Kidney (tissue), 13 donors: ENCODE measurements at regions not wholly inside any gene's neighbourhood (a gene's known extent, or its start where the extent isn't known, plus 50 kb on each side); places are given as distances from the start of the nearest gene placed in this dataset.

Experiments used
- DNase-seq, 5 donors: peaks; one replicate each; pipeline ENCODE4 v3.0.0-alpha.2; 2013 to 2020
- FAIRE-seq: peaks from 2 replicates; lab custom pipeline; 2012; peaks lifted over from hg19 to GRCh38; lab: Jason Lieb, UNC
- H3K27ac ChIP-seq, 2 donors: one replicate each; pipeline ENCODE4 v1.7.0; 2013; ENCODE audit warnings: low read depth in 2 of 2, low read length in 2 of 2, inconsistent platforms in 1 of 2
- H3K27me3 ChIP-seq: one replicate; pipeline ENCODE4 v1.7.1; 2013; ENCODE audit warnings: low read length, inconsistent platforms; ENCODE audit not compliant: control insufficient read depth, insufficient read depth
- H3K36me3 ChIP-seq, 3 donors: one replicate each; pipeline versions ENCODE4 v1.7.0 to v1.7.1; 2013; ENCODE audit warnings: low read length in 3 of 3, control low read depth in 1 of 3, inconsistent platforms in 1 of 3; ENCODE audit not compliant: insufficient read depth in 3 of 3, control insufficient read depth in 2 of 3
- H3K4me1 ChIP-seq, 3 donors: one replicate each; pipeline versions ENCODE4 v1.7.0 to v1.7.1; 2013; ENCODE audit warnings: low read length in 3 of 3, inconsistent platforms in 1 of 3, low read depth in 1 of 3; ENCODE audit not compliant: control insufficient read depth in 2 of 3, insufficient read depth in 2 of 3
- H3K4me3 ChIP-seq, 3 donors: one replicate each; pipeline versions ENCODE4 v1.7.0 to v1.8.1; 2013; ENCODE audit warnings: low read length in 3 of 3, control low read depth in 1 of 3, inconsistent platforms in 1 of 3
- H3K9ac ChIP-seq, 3 donors: one replicate each; pipeline versions ENCODE4 v1.7.0 to v1.7.1; 2013; ENCODE audit warnings: low read length in 3 of 3, control low read depth in 1 of 3, inconsistent platforms in 1 of 3
- H3K9me3 ChIP-seq, 3 donors: one replicate each; pipeline versions ENCODE4 v1.7.0 to v1.7.1; 2013; ENCODE audit warnings: low read length in 3 of 3, control low read depth in 1 of 3, inconsistent platforms in 1 of 3; ENCODE audit not compliant: control insufficient read depth in 2 of 3, insufficient read depth in 1 of 3
- intact Hi-C: fragments of 100-400 bp; cut with DNase I; formaldehyde crosslinking; loops from one replicate; pipeline ENCODE4 v1.11.1; 2022
- TF ChIP-seq, protein P1 (sequence below): IDR thresholded peaks from 3 replicates; pipeline ENCODE4 v1.5.1; 2012; ENCODE audit warnings: mild to moderate bottlenecking, moderate library complexity, borderline replicate concordance; ENCODE audit not compliant: insufficient read depth; ENCODE audit errors: extremely low read depth
- donor health status: control.
- donor health status: control.
- donor health status: control.
- donor health status: control.
- donor health status: control.
- donor health status: DM: yes; HTN: yes; CAD: no.
- donor health status: Normal renal cell carcinoma (clear cell type).

DNA sequence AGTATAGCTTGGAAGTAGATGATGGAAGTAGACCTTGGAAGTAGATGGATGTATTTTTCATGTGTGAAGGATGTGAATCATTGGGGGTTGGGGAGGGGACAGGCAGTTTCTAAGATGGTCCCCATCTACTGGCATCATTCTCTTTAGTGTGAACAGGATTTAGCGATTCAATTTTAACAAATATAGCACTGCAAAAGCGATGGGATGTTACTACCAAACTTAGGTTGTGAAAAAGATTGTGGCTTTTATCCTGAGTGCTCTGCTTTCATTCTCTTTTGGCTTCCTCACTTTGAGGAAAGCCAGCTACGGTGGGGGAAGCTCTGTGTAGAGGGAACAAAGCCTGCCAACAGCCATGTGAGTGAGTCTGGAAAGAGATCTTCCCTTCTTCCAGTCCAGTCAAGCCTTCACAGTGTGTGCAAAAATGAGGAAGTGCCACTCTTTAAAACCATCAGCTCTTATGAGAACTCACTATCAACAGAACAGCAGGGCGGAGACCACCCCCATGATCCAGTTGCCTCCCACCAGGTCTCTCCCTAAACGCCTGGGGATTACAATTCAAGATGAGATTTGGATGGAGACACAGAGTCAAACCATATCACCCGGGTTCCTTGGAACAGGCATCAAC lies 441.4 kb downstream of the SH3GL2 start:
- TF ChIP-seq, protein P1, sequence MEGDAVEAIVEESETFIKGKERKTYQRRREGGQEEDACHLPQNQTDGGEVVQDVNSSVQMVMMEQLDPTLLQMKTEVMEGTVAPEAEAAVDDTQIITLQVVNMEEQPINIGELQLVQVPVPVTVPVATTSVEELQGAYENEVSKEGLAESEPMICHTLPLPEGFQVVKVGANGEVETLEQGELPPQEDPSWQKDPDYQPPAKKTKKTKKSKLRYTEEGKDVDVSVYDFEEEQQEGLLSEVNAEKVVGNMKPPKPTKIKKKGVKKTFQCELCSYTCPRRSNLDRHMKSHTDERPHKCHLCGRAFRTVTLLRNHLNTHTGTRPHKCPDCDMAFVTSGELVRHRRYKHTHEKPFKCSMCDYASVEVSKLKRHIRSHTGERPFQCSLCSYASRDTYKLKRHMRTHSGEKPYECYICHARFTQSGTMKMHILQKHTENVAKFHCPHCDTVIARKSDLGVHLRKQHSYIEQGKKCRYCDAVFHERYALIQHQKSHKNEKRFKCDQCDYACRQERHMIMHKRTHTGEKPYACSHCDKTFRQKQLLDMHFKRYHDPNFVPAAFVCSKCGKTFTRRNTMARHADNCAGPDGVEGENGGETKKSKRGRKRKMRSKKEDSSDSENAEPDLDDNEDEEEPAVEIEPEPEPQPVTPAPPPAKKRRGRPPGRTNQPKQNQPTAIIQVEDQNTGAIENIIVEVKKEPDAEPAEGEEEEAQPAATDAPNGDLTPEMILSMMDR = no peak
- peaks cover 0 to 3% (median 0%) of the 10 kb centered on the region in 3 donors for H3K9me3 ChIP-seq
- H3K4me3 ChIP-seq = no peak overlapping the region
- H3K36me3 ChIP-seq = no peaks in the 10 kb centered on the region
- FAIRE-seq = no peak
- DNase-seq = no peak
- H3K27ac ChIP-seq = no peak overlapping the region
- intact Hi-C loops = no loop called here
- no peak overlapping the region for H3K9ac ChIP-seq
- no peaks in the 10 kb centered on the region for H3K27me3 ChIP-seq
- no peaks in the 10 kb centered on the region for H3K4me1 ChIP-seq

DNA sequence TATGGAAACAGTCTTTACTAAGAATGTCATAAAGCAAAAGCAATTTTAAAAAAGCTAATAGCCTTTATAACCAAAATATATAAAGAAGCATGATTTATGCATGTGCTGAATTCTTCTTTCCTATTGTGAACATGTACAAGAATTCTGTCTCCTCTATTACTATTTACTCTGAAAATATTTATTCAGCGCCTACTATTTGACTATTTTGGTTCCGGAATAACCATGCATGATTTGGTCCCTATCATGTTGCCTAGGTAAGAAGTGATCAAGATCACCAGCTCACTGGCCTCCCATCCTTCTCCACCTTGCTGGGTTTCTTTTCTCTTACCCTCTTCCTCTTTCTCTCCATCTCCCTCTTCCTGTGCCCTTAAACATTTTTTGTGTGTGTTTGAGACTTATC lies 443.8 kb downstream of the SH3GL2 start:
- FAIRE-seq (no peak), DNase-seq (no peak)
- Histone ChIP-seq H3K4me1 (no peaks in the 10 kb centered on the region), H3K9me3 (peaks cover 0 to 3% (median 0%) of the 10 kb centered on the region in 3 donors), H3K4me3 (no peak overlapping the region), H3K9ac (no peak overlapping the region), H3K27me3 (no peaks in the 10 kb centered on the region), H3K27ac (no peak overlapping the region), H3K36me3 (no peaks in the 10 kb centered on the region)
- TF ChIP-seq, protein P1 = no peak
- intact Hi-C loops = no loop called here

DNA sequence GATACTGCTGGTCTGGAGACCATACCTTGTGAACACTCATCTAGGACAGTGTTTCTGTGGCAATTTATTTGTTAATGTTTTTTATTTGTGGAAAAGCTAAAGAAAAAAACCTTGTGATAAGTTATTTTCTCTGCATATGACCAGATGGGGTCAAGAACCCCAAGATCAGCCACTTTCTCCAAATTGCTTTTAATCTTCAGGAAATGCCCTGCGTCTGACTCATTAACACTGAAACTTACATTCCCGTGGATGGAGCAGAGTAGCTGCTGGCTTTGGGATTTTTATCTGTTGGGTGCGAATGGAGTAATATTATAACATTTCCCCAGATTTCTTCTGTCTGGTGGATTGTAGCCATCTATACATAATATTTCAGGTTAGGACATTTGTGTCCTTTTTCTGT lies 444.5 kb downstream of the SH3GL2 start:
- TF ChIP-seq, protein P1 = no peak
- DNase-seq = no peak
- H3K4me3 ChIP-seq = no peak overlapping the region
- no peak overlapping the region for H3K27ac ChIP-seq
- H3K4me1 ChIP-seq = no peaks in the 10 kb centered on the region
- peaks cover 0 to 3% (median 0%) of the 10 kb centered on the region in 3 donors for H3K9me3 ChIP-seq
- intact Hi-C loops = no loop called here
- H3K36me3 ChIP-seq = no peaks in the 10 kb centered on the region
- no peaks in the 10 kb centered on the region for H3K27me3 ChIP-seq
- no peak overlapping the region for H3K9ac ChIP-seq
- FAIRE-seq = no peak

DNA sequence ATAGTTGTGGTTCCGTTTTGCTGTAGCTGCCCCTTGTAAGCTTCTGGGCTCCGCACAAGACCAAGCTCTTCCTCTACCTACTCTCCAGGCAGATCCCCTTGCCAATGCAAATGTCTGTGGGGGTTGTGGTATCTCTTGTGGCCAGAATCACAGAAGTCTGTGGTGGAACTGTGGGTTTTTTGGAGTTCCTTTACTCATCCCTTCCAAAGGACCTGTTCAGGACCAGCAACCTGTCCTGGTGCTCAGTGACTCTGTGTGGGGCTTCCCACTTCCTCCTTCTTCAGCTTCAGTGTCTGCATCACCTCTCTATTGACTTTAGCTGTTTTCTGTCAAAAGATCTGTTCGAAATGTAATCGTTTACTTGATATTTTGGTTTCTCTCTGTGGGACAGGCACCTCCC lies 441.3 kb upstream of the ADAMTSL1 start:
- Histone ChIP-seq H3K36me3 (no peaks in the 10 kb centered on the region), H3K27me3 (no peaks in the 10 kb centered on the region), H3K4me3 (no peak overlapping the region), H3K9me3 (no peaks in the 10 kb centered on the region), H3K27ac (no peak overlapping the region), H3K4me1 (no peaks in the 10 kb centered on the region), H3K9ac (no peak overlapping the region)
- DNase-seq (no peak), FAIRE-seq (no peak)
- TF ChIP-seq, protein P1 = no peak
- intact Hi-C loops = no loop called here
